ENCODE measurements at regions not wholly inside any gene's neighbourhood (a gene's known extent, or its start where the extent isn't known, plus 50 kb on each side); places are given as distances from the start of the nearest gene placed in this dataset.

DNA sequence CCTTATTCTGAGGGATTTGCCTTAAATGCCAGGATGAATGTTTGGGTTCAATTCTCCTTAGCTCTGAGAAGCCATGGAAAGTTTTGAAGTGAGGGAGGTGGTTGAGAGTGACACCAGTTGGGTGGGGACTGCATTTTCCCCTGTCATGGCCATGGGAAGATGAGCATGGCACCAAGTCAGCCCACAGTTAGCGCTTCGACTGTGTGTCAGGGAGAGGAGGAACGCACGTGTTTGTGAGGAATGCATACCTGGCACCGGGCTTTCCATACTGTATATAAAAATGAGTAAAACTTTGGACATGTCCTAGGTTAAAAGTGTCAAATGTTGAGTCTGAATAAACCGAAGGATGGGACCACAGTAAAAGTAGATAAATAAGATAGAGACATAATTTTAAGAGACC is 187.5 kb upstream of the KL start:
- Histone ChIP-seq H3K9me3 (replicated peaks; ENCODE audit: low read length) (no peaks in the 10 kb centered on the region), H3K27me3 (ENCODE audit: control insufficient read depth, insufficient read depth, low read length) (no peaks in the 10 kb centered on the region), H3K4me3 (ENCODE audit: low read length) (no peak overlapping the region), H3K36me3 (ENCODE audit: insufficient read depth, low read length) (no peaks in the 10 kb centered on the region), H3K4me2 (ENCODE audit: low read length) (no peak overlapping the region), H3K4me1 (ENCODE audit: control insufficient read depth, insufficient read depth, low read length) (peaks cover 23% of the 10 kb centered on the region), H3K9ac (ENCODE audit: low read depth, low read length) (no peak overlapping the region)

GRCh38 chr13:32829269-32829668 is 187.0 kb upstream of the KL start:
- H3K4me1 ChIP-seq (ENCODE audit: control insufficient read depth, insufficient read depth, low read length), result peaks cover 21% of the 10 kb centered on the region
- no peak overlapping the region for H3K9ac ChIP-seq (ENCODE audit: low read depth, low read length)
- peak overlapping the region; percentile 1 for H3K4me2 ChIP-seq (ENCODE audit: low read length)
- no peaks in the 10 kb centered on the region for H3K9me3 ChIP-seq (replicated peaks; ENCODE audit: low read length)
- no peak overlapping the region for H3K4me3 ChIP-seq (ENCODE audit: low read length)
- no peaks in the 10 kb centered on the region for H3K27me3 ChIP-seq (ENCODE audit: control insufficient read depth, insufficient read depth, low read length)
- H3K36me3 ChIP-seq (ENCODE audit: insufficient read depth, low read length), result no peaks in the 10 kb centered on the region

- no peaks in the 10 kb centered on the region for H3K9me3 ChIP-seq (replicated peaks; ENCODE audit: low read length)
- no peaks in the 10 kb centered on the region for H3K36me3 ChIP-seq (ENCODE audit: insufficient read depth, low read length)
- H3K9ac ChIP-seq (ENCODE audit: low read depth, low read length), result no peak overlapping the region
- no peak overlapping the region for H3K4me3 ChIP-seq (ENCODE audit: low read length)
- H3K27me3 ChIP-seq (ENCODE audit: control insufficient read depth, insufficient read depth, low read length), result no peaks in the 10 kb centered on the region
- peaks cover 17% of the 10 kb centered on the region for H3K4me1 ChIP-seq (ENCODE audit: control insufficient read depth, insufficient read depth, low read length)
- H3K4me2 ChIP-seq (ENCODE audit: low read length), result peak overlapping the region; percentile 1
Observed at GRCh38 chr13:32829676-32830335, 186.4 kb upstream of the KL start.

DNA sequence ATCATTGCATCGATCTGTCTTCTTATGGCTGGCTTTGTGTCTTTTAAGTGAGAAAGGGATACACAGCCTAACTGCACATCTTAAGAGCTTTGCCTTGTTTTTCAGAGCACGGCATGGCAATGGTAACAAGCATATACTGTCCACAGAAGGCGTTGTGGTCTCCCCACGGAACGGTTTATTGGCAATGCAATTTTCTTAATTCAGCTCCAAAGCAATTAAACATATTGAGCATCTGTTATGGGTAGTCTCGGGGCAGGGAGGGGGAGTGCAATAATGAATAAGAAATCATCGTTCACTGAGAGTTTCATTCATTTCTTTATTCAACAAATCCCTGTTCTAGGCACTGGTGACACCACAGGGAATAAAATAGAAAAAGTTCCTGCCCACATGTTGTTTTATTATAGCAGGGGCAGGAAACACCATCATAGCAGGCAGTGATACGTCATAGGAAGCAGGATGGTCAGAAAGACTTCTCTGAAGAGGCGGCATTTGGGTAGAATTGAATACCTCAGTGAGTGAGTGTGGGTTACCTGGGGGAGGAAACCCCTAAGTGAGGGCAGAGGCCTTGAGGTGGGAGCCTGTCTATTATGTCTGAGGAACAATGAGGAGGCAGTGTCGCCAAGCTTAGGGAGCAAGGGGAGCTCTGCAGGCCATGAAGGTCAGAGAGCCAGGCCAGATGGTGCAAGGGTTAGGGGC is 185.7 kb upstream of the KL start:
- Histone ChIP-seq H3K4me2 (ENCODE audit: low read length) (no peak overlapping the region), H3K27me3 (ENCODE audit: control insufficient read depth, insufficient read depth, low read length) (no peaks in the 10 kb centered on the region), H3K36me3 (ENCODE audit: insufficient read depth, low read length) (no peaks in the 10 kb centered on the region), H3K9me3 (replicated peaks; ENCODE audit: low read length) (no peaks in the 10 kb centered on the region), H3K4me3 (ENCODE audit: low read length) (no peak overlapping the region), H3K4me1 (ENCODE audit: control insufficient read depth, insufficient read depth, low read length) (peaks cover 13% of the 10 kb centered on the region), H3K9ac (ENCODE audit: low read depth, low read length) (no peak overlapping the region)

GRCh38 chr13:32837307-32837972 is 178.8 kb upstream of the KL start:
- H3K4me2 ChIP-seq (ENCODE audit: low read length), result no peak overlapping the region
- no peaks in the 10 kb centered on the region for H3K36me3 ChIP-seq (ENCODE audit: insufficient read depth, low read length)
- no peak overlapping the region for H3K9ac ChIP-seq (ENCODE audit: low read depth, low read length)
- H3K27me3 ChIP-seq (ENCODE audit: control insufficient read depth, insufficient read depth, low read length), result peaks cover 7% of the 10 kb centered on the region
- H3K9me3 ChIP-seq (replicated peaks; ENCODE audit: low read length), result no peaks in the 10 kb centered on the region
- H3K4me3 ChIP-seq (ENCODE audit: low read length), result no peak overlapping the region
- H3K4me1 ChIP-seq (ENCODE audit: control insufficient read depth, insufficient read depth, low read length), result no peaks in the 10 kb centered on the region

DNA sequence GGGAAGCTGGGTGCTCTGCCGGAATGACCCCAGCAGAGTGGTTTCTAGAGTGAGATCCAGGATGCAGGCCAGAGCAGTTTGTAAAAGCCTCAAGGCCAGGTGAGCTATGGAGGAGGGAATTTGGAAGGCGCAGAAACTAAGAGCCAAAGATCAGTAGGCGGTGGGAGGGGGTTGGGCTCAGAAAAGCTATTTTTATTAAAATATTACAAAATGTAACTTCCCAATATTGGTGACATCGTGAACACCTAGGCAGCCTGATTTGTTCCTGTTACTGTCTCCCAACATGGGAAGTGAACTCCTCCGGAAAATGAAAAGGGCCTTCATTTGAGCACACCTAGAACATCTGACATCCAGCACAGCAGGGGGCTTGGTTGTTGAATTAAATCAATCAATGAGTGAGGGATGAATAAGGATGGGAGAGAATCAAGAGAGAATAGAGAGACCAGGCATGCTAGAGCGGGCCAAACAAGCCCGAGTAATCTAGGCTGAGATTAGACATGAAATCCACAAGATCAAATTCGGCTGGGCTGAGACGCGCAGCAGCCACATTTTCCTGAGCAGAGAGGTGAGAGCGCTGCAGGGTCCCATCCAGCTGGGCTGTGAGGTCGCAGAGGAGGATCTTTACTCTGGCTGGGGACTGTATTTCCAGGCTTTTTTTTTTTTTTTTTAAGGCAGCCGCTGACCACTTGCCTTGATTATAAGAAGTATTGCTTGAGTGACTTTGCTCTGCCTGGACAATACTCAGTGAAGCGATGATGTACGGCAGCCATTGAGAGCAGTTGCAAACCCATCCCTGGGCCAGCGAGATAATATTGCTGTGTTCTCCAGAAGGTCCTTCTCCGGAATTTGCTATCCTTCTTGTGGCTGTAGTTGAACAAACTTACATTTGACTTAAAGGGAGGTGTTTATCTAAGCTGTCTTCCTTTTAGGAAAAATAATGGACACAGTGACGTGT is 178.0 kb upstream of the KL start:
- H3K27me3 ChIP-seq (ENCODE audit: control insufficient read depth, insufficient read depth, low read length), result peaks cover 7% of the 10 kb centered on the region
- H3K36me3 ChIP-seq (ENCODE audit: insufficient read depth, low read length), result no peaks in the 10 kb centered on the region
- H3K9ac ChIP-seq (ENCODE audit: low read depth, low read length), result no peak overlapping the region
- no peaks in the 10 kb centered on the region for H3K9me3 ChIP-seq (replicated peaks; ENCODE audit: low read length)
- H3K4me3 ChIP-seq (ENCODE audit: low read length), result no peak overlapping the region
- H3K4me2 ChIP-seq (ENCODE audit: low read length), result no peak overlapping the region
- no peaks in the 10 kb centered on the region for H3K4me1 ChIP-seq (ENCODE audit: control insufficient read depth, insufficient read depth, low read length)

- H3K36me3 ChIP-seq (ENCODE audit: insufficient read depth, low read length), result no peaks in the 10 kb centered on the region
- no peaks in the 10 kb centered on the region for H3K9me3 ChIP-seq (replicated peaks; ENCODE audit: low read length)
- no peaks in the 10 kb centered on the region for H3K4me1 ChIP-seq (ENCODE audit: control insufficient read depth, insufficient read depth, low read length)
- no peak overlapping the region for H3K4me3 ChIP-seq (ENCODE audit: low read length)
- H3K9ac ChIP-seq (ENCODE audit: low read depth, low read length), result no peak overlapping the region
- no peak overlapping the region for H3K4me2 ChIP-seq (ENCODE audit: low read length)
- peaks cover 7% of the 10 kb centered on the region for H3K27me3 ChIP-seq (ENCODE audit: control insufficient read depth, insufficient read depth, low read length)
Observed at GRCh38 chr13:32838945-32839344, 177.3 kb upstream of the KL start.

- peaks cover 7% of the 10 kb centered on the region for H3K27me3 ChIP-seq (ENCODE audit: control insufficient read depth, insufficient read depth, low read length)
- H3K4me2 ChIP-seq (ENCODE audit: low read length), result no peak overlapping the region
- no peaks in the 10 kb centered on the region for H3K36me3 ChIP-seq (ENCODE audit: insufficient read depth, low read length)
- H3K4me3 ChIP-seq (ENCODE audit: low read length), result no peak overlapping the region
- no peaks in the 10 kb centered on the region for H3K4me1 ChIP-seq (ENCODE audit: control insufficient read depth, insufficient read depth, low read length)
- H3K9ac ChIP-seq (ENCODE audit: low read depth, low read length), result no peak overlapping the region
- H3K9me3 ChIP-seq (replicated peaks; ENCODE audit: low read length), result no peaks in the 10 kb centered on the region
Observed at GRCh38 chr13:32840113-32840512, 176.1 kb upstream of the KL start.

GRCh38 chr13:32840989-32841713 is 175.1 kb upstream of the KL start:
- H3K9me3 ChIP-seq (replicated peaks; ENCODE audit: low read length), result no peaks in the 10 kb centered on the region
- no peak overlapping the region for H3K4me2 ChIP-seq (ENCODE audit: low read length)
- no peak overlapping the region for H3K4me3 ChIP-seq (ENCODE audit: low read length)
- no peak overlapping the region for H3K9ac ChIP-seq (ENCODE audit: low read depth, low read length)
- peaks cover 6% of the 10 kb centered on the region for H3K27me3 ChIP-seq (ENCODE audit: control insufficient read depth, insufficient read depth, low read length)
- no peaks in the 10 kb centered on the region for H3K4me1 ChIP-seq (ENCODE audit: control insufficient read depth, insufficient read depth, low read length)
- H3K36me3 ChIP-seq (ENCODE audit: insufficient read depth, low read length), result no peaks in the 10 kb centered on the region

DNA sequence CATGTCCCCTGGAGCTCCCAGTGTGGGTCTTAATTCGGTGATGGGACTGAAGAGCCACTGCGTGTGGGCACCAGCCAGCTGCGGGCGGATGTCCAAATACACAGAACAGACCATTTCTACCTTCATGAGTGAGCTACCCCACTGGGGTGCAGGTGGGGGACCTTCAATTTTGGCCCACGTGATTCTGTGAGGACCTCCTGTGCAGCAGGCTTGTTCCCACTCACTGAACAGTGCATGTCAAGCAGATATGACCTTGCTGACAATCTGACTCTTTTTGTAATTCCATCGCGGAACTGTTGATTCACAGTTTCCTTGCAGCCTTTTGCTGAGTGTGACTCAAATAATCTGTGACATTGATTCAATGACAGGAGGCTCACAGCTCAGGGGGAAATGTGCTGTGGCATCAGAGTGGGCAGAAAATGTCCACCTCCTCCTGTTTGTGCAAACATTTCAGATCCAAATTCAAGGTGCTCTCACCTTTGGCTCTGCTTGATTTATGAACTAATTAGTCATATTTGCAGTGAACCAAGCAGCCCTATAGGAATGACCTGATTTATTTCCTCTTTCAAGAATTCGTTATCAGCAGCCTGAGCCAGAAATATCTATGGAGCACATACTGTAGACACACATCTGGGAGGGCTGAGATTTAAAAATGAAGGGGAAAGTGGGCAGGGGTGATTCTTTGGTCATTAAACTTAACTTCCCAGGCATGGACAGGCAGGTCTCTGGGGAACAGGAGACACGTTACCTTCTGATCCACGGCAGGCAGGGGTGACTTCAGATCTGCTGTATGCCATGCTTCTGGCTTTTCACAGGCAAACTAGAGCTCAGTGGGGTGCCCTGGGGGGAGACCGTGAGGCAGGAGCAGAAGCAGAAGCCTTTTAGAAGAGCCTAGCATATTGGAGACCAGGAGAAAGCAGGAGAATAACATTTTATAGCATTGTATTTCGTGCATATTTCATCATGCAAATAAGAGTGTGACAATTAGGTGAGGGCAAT is 170.0 kb upstream of the KL start:
- H3K36me3 ChIP-seq (ENCODE audit: insufficient read depth, low read length), result no peaks in the 10 kb centered on the region
- H3K9ac ChIP-seq (ENCODE audit: low read depth, low read length), result no peak overlapping the region
- H3K4me3 ChIP-seq (ENCODE audit: low read length), result no peak overlapping the region
- H3K9me3 ChIP-seq (replicated peaks; ENCODE audit: low read length), result no peaks in the 10 kb centered on the region
- peaks cover 42% of the 10 kb centered on the region for H3K27me3 ChIP-seq (ENCODE audit: control insufficient read depth, insufficient read depth, low read length)
- no peaks in the 10 kb centered on the region for H3K4me1 ChIP-seq (ENCODE audit: control insufficient read depth, insufficient read depth, low read length)
- H3K4me2 ChIP-seq (ENCODE audit: low read length), result no peak overlapping the region
